GM03348 (cell line): ENCODE measurements at regions not wholly inside any gene's neighbourhood (a gene's known extent, or its start where the extent isn't known, plus 50 kb on each side); places are given as distances from the start of the nearest gene placed in this dataset.
A peak's percentile ranks its signal among the peaks of the same experiment; 100 is the strongest.

ENCODE experiments used
- DNase-seq: peaks from one replicate; pipeline ENCODE4 v3.0.0; 2012; ENCODE audit warnings: low spot score

DNA sequence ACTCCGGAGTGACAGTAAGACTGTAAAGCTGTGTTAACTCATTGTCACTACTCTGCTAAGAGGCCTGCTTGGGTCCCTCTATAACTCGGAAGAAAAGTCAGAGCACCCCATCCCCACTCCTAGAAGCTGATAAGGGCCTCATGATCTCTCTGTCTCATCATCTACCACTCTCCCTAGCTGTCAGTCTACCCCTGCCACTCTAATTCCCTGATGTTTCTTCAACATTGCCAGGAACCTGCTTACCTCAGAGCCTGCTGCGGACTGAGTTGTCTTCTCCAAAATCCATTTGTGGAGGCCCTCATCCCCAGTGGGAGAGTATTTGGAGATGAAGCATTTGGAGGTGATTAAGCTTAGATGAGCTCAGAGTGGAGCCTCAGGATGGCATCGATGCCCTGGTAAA, 1092.2 kb downstream of the TBC1D22A start:
- no peak for DNase-seq

DNA sequence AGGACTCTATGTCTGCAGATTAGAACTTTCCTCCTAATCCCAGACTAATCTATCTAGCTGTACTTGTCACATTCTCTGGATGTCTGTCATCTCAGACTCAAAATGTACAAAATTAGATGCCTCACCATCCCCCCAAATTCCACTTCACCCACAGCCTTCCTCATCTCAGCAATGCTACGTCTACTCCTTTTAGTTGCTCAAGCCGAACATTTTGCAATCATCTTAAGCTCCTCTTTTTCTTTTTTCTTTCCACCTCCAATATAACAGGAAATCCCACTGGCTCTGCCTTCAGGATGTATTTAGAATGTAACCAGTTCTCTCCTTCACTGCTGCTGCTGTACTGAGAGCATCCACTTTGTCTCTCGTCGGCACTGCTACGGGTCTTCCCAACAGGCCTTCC, 1091.8 kb downstream of the TBC1D22A start:
- DNase-seq: no peak

DNA sequence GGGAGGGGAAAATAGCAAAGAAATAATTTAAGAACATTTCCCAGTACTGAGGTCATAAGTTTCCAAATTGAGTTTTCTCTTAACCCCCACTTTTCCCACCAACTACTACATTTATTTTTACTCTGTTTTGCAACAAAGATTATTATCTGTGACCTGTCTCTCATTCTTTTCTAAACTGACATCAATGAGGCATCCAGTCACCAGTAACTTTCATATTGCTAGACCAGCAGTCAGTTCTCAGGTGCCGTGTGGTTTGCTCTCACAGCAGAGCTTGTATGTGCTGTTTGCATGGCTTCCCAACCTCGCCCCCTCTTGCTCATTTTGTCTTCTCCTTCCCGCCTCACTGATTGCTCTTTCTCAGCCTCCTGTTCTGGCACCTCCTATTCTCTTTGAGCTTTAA, 1091.3 kb downstream of the TBC1D22A start:
- no peak for DNase-seq

DNA sequence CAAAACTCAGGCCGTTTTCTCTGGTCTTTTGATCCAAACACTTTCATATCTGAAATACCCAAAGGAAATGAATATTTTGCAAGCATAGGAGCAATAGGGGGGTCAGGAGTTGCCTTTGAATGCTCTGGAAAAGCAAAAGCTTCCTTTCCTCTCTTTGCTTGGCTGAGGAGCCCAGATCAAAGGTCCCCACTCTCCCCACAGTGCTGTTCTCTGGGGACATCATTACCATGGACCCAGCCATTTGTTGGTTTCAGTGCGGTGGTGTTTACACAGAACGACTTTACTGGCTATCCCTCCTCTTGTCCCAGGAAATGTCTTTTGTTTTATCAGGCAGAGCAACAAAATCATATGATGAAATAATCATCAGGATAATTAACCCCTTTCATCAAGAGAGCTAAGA, 1089.1 kb downstream of the TBC1D22A start:
- DNase-seq: no peak

DNA sequence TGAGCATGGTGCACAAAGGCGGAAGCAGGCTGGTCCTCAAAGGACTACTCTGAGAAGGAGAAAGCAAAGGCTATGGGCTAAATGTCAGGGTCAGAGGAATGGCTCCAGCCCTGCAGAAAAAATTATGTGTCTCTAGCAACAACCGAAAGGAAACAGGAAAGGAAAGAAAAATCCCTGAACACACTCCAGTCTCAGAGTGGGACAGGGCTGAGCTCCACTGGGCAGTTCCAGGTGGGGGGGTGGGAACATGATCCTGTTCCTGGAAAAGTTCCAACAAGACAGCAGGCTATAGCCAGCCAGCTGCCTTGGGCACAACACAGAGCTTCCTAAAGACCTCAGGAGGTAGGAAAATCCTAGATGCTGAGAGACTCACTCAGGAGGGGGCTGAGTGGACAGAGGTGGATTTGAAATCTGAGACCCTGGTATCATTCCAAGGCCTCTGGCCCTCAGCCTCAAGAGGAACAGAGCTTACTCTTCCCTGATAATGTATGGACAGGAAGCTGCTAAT, 1088.2 kb downstream of the TBC1D22A start:
- DNase-seq: no peak

DNA sequence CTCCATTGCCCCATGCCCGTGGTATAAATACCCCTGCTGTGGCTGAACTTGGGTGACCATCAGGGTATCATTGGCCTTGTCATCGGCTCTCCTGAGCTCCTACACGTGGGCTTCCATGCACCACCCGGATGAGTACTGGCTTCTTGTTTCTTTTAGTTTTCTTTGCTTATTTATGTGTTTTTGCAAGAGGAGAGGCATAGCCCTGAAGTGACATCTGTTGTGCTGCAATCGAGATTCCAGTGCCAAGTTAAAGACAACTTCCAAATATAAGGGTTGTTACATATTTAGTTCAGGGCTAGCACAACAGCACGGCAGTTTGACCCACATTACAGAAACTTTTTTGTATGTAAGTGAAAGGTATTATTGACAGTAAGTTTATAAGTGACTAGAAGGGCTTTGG, 1087.1 kb downstream of the TBC1D22A start:
- no peak for DNase-seq

DNA sequence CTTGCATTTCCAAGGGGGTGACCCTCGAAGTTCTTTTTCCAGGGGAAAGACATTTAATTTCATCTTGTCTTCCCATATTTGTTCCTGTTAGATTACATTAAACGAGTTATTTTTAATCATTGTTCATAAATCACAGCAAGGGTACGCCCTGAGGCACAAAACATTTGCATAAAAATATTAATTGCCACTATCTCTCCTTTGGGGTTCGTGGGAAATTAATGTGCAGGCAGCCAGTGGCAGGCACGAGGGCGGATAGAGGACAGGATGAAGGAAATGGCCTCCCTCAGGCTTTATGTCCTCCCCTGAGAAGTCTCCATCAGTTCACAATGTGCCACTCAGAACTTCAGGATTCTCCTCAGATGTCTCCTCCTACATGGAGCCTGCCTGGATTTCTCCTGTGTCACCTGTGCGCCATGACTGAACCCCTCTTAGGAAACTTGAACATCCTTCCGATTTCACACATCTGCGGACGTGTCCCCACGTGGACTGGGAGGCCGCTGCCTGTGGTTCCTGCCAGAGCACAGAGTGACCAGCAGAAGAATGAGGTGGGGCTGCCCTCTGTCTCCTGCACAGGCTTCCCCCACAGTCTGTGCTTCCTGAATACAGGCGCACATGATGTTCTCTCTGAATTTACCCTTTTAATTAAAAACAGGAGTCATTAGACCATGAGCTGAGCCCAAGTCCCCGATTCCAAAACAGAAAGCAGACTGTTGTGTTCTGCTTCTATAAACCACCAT, 1085.9 kb downstream of the TBC1D22A start:
- DNase-seq: no peak

DNA sequence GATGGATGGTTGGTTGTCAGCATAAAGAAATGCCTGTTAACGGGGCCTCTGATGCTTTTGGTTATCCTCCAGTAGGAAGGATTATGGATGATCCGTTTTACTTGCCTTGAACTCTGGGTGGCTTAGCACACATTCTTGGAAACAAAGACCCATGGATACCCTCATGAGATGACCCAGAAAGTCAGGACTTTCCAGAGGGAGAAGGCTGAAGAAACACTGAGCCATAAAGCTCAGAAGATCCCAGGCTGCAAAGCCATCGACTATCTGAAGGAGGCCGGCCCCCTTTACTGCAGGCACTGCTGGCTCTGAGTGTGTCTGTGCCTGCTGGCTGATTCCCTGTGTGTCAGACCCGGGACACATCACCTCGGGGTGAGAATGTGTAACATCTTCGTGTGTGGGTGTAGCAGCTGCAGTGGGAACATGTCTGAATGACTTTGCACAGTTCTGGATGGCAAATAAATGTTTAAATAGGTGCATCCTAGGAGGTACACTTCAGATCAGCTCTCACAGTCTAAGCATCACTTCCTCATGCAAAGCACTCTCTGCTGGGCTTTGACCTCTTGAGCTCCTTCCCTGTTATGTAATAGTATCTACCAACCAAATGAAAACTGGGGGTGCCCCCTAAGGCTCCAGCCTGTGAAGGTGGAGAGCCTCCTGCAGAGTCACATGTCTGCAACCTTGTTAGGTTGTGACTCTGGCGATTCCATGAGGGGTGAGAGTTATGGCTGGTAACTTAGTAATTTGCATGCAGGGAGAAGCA, 1084.9 kb downstream of the TBC1D22A start:
- DNase-seq: no peak

DNA sequence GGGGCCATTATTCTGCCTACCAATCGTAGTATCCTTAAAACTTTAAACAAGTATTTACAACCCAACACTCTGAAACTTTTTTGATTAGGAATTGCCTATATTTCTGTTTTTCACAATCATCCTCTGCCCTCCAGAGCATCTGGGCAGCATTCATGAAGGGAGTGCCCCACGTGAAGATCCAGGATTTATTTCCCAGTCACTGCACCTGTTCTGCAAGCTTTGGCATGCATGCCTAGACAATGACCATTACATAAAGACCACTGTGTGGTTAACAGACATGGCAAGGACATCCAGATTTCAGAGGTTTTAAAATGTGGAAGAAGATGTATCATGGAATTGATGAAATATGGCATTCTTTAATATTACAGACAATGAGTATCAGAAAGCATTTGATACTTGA, 1083.8 kb downstream of the TBC1D22A start:
- no peak for DNase-seq

DNA sequence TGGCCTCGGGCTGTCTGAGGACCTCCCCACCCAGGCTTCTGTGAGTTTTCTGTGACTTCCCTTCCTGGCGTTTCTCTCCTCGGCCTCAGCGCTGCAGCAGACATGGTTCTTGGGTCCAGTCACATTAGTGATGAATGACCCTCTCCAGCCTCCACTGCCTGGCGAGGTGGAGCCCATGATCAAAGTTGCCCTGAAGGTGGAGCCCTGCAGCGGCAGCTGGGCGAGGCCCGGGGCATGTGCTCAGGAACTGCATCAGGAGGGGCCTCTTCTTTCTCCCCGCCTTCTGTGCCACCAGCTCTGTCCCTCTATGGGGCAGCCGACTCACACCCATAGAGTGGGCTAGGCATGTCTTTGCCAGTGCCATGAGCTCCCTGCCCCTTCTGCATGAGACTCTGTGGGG, 1079.7 kb downstream of the TBC1D22A start:
- DNase-seq: no peak

DNA sequence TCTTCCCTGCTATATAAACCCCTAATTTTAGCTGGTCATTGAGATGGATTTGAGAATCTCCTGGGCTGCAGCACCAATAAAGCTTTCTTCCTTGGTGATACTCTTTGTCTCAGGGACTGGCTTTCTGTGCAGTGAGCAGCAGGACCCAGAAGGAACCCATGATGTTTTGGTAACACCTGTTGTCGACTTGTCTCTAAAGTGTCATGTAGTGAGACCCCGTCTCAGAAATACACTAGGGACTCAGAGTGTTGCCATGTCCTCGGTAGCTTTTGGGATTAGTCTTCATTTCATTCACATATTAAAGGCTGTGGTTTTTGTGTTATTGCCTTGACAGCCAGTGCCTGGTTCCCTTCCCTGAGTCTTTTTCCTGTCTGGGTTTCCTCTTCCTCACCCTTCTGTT, 1078.7 kb downstream of the TBC1D22A start:
- no peak for DNase-seq

DNA sequence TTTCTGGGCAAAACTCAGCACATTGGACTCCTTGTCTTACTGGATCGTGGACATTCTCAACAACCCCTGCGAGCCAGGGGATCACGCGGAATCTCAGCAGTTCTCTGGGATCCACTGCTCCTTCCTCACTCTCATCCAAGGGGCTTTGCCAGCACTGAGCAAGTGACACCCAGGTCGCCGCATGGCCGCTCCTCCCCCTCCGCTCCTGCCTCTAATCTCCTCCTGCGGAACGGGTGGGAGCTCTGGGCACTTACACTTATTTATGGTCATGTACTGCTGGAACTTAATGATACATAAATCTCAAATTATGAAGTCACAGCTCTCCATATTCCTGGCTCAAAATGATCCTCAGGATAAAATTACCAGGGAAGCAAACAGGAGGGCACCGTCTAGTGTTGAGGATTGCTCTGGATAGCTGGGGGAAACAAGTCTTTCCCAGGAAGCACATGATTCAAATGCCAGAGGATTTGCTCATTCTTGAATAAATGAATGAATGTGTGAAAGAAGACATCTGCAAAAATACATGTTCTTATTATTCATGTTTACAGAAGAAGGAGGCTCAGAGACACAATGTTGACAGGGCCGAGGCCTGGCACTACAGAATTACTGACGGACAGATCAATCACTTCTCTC, 1077.3 kb downstream of the TBC1D22A start:
- no peak for DNase-seq

DNA sequence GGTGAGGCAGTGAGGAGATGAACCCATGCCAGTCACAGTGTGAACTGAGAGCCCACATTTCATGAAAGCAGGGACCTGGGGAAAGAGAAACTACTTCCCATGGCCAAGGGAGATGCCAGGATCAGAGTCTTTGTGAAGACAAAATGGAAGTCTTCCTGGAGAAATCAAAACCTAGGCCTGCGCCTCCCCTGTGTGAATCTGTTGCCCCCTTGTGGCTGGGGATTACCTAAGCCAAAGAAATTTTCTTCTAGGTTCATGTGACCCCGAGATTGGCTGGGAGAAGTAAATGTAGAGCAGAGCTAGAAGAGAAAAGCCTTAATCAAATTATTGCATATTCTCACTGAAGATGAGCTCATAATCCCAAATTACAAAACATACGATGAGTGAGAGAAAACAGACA, 1075.3 kb downstream of the TBC1D22A start:
- no peak for DNase-seq

DNA sequence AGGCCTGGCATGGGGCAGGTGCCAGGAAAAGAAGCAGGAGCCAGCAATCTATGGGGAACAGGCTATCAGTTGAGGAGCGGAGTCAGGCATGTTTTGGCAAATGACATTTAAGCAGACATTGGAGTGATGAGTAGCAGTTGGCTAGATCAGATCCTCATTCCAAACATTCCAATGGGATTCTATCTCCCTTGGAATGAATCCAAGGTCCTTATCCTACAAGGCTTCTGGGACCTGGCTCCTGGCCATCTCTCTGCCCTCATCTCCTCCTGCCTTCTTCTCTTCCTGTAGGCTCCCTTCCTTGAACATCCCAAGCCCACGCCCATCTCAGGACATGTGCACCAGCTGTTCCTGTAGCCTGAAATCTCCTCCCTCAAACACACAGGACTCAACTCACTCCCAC, 1074.5 kb downstream of the TBC1D22A start:
- no peak for DNase-seq

DNA sequence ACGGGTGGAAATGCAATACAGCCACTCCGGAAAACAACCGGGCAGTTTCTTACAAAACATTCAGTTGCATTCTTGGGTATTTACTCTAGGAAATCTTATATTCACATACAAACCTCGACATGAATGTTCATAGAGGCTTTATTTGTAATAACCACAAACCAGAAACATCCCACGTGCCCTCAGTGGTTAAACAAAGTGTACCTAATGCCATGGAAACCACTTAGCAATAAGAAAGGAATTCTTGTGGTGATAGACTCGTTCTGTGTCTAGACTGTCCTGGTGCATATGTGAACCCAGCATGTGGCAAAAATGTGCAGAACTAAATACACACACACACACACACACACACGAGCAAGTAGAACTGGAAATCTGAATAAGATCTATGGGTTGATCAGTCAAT, 1073.3 kb downstream of the TBC1D22A start:
- DNase-seq: peak; percentile 36

DNA sequence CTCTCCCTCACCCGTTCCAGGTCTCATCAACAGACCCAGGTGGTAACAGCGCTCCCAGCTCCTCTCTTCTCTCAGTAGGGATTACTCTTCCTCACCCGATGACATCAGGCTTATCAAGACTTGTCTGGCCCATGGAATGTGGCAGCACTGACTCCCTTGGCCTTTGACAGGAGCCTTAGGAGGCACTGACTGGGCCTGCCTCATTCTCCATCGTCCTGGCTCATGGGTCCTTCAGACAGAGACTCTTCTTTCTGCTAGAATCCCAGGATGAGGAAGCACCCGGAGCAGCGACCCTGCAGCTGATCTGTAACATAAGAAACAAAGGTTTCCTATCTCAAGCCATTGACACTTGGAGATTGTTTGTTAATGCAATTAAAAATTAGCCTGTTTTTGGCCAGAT, 1063.6 kb downstream of the TBC1D22A start:
- no peak for DNase-seq

DNA sequence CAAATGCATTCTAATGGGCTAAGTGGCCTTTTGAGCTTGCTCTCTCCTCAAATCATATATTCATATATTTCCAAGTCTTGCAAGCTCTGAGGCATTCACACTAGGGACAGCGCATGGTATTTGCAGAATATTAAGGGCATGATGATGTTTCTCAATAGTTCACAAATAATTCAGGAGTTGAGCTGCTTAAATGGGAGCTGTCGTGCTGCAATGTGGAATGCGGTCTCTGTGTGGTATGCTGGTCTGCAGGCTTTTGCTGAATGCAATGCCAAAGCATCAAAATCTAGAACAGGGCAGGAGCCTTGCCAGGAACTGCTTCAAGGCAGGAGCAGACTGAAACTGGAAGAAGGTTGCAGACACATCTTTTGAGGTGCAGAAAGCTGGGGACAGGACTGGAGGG, 1060.0 kb downstream of the TBC1D22A start:
- DNase-seq: no peak

DNA sequence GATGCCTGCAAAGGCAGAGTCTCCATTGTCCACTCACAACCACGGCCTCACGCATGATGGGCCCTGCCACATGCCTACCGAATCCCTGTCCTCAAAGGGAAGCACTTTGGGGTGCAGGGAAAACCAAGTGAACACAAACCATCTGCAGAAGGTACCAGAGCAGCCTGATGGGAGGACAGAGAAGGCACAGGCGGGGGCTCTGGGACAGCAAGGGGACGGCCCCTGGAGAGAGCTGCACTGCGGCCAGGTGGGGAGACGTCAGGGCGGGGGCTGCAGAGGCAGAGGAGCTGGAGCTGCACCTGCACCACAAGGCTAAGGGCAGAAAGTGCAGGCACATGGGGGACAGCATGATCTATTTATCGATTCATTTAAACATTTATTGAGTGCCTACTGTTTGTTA, 1056.0 kb downstream of the TBC1D22A start:
- no peak for DNase-seq

DNA sequence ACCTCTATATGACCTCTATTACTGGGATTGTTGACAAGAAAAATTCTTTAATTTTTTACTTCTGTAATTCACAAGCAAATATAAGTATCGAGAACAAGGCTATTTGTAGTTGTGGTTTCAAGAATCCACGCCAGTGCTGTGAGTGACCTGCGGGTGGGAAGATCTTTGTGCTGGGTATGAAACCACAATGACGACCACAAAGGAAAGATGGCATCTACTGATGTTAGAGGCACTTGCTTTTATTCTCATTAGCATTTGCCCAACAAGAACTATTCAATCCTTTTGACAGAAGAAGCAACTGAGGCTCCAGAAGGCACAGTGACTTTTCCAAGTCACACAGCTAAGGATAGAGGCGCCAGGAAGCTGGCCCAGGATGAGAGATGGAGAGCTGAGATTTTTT, 1054.9 kb downstream of the TBC1D22A start:
- DNase-seq: no peak

DNA sequence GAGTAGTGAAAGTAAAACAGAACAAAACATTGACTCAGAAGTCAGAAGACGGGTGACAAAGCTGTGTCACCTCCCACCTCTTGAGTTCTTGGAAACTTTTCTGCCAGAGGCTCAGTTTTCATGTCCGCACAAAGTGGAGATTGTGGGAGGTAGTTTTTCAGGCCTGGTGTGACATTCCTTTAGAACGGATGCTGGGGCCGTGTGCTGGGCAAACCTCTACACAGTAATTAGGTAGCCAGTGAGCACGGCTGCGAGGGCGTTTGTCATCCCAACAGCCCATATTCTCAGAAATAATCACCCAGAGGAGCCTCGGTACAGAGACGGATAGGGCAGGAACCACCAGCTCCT, 1054.4 kb downstream of the TBC1D22A start:
- no peak for DNase-seq

DNA sequence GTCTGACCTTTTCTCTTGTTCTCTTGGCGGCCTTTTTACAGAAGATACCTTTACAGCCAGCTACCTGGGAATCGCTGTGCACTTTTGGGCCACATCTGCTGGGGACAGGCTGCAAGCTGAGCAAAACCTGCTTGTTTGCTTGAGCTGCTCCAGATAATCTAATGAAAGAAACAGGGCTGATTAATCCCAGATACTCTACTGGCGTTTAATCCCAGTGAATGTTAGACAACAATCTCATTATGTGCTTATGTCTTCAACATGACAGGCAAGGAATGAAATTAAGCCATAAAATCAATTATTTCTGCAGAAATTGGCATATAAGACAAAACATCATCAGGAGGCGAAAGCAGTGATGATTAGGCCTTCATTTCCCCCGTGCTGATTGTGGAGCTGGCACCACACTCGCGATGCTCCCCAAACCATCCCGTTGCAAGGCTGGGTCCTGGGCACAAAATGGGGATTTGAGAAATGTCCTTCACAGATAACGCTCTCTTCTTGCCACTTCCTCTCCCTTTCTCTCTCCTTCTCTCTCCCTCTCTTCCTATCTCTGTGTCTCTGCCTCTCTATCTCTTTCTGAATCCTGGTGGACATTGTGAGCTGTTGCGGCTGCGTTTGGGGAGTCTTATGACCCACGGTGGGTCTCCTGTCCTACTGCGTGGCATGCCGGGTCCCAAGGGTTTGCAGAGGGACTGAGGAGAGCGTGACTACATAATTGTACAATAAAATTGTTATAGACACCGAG, 1053.8 kb downstream of the TBC1D22A start:
- no peak for DNase-seq

DNA sequence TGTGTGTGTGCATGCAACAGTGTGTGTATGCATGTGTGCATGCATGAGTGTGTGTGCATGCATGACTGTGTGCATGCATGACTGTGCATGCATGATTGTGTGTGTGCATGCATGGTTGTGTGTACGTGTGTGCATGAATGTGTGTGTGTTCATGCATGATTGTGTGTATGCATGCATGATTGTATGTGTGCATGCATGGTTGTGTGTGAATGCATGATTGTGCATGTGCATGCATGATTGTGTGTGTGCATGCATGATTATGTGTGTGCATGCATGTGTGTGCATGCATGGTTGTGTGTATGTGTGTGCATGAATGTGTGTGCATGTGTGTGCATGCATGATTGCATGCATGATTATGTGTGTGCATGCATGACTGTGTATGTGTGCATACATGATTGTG, 1052.0 kb downstream of the TBC1D22A start:
- DNase-seq: no peak

DNA sequence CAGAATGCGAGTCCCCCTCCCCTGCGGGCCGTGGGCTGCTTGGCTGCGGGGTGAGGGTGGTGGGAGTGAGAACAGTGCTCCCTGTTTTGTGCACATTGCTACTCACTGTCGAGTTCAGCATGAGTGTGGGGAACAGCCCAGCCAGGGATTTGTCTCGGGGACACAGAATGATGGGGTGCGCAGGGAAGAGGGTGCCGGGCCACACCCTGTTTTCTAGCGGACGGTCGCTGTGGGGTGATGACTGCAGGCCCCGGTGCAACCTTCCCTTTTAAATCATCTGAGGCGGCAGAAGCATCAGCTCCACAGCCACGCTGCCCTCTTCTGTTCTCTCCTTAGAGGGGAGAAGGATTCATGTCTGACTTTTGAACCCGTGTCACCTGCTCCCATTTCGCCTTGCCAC, 1051.2 kb downstream of the TBC1D22A start:
- DNase-seq: no peak
